Embryonic facial prominence (tissue), 1 donor: ENCODE measurements at regions not wholly inside any gene's neighbourhood (a gene's known extent, or its start where the extent isn't known, plus 50 kb on each side); places are given as distances from the start of the nearest gene placed in this dataset.
A peak's percentile ranks its signal among the peaks of the same experiment; 100 is the strongest.
"Not testable (repeated sequence)": the region's sequence is repeated elsewhere in the genome, so short reads cannot be mapped to it uniquely, and the experiment has no call there.

Source experiments
- DNase-seq: peaks from one replicate; pipeline ENCODE4 v3.0.0-alpha.2; 2016; ENCODE audit errors: extremely low spot score

DNA sequence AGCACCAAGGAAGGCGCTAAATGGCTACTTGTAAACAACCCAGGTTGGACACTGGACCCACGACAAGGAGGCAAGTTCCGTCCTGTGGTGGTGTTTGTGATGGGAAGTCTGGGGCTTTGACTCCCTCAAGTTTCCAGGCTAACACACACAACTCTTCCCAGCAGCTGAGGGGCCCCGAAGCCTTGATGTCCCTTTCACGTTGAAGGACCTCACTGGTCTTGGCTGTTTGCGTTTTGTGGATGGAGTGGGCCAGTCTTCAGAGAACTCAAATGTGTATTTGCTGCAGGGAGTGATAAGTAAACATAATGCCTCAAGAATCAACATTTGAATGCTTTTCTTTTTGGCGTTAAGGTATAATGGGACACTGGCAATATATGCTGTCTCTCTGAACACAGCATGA lies 199.2 kb downstream of the TM9SF2 start:
- DNase-seq = no peak

DNA sequence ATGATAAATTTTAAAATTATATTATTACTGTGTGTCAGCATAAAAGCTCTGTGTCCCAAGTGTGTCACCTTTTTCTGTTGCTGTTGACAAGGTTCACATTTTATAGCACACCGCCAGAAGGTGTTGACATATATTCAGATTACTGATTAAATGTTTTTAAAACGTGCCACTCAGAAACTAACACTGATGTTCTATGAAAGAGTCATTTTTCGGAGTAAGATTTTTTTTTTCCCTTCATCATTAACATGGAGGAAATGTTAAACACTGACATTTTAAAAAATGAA lies 197.5 kb downstream of the TM9SF2 start:
- no peak for DNase-seq

DNA sequence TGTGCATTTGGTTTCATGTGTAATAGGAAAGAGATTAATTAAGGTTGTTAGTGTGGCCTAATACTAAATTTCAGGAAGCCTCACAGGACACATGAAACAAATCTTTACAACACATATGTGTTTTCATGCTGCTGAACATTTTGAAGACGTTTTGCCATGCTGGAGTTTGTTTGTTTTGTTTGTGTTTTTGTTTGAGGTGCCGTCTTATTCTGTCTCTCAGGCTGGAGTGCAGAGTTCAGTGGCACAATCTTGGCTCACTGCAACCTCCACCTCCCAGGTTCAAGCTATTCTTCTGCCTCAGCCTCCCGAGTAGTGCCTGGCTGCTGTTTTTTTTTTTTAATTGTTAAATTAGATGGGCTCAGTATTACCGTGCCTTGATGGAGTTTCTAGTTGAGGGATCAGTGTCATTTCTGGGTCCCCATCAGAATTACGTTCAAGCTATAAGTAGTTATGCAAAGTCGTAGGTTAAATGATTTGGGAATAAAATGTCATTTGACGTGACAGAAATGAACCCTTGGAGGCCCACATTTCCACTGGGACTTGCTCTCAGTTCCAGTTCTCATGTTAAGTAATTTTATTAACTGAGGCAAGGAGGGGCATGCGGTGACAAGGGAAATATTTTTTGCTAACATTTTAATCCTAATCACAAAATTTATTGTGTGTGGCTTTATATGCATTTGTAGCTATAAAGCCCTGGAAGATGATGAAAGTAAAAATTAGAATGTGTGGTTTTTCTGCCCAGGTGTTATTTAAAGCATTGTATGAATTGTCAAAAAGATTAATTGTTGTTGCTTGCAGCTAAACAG lies 196.9 kb downstream of the TM9SF2 start:
- DNase-seq = no peak

DNA sequence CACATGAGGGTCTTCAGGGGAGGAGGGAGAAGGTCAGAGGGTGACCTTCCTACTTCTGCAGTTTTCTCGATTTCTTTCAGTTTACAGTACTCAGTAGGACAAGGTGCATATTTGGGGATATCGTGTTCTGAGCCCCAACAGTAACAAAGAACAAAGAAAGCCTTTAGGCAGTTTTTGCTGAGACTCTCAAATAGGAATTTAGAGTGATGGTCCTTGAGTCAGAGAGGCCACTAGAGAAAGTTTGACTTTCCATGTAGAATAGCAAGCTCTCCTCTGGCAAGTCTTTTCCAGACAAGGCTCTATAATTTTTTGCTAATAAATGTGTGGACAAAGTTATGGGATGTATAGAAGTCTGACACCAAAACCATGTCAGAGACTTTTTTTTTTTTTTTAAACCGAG lies 194.6 kb downstream of the TM9SF2 start:
- no peak for DNase-seq

DNA sequence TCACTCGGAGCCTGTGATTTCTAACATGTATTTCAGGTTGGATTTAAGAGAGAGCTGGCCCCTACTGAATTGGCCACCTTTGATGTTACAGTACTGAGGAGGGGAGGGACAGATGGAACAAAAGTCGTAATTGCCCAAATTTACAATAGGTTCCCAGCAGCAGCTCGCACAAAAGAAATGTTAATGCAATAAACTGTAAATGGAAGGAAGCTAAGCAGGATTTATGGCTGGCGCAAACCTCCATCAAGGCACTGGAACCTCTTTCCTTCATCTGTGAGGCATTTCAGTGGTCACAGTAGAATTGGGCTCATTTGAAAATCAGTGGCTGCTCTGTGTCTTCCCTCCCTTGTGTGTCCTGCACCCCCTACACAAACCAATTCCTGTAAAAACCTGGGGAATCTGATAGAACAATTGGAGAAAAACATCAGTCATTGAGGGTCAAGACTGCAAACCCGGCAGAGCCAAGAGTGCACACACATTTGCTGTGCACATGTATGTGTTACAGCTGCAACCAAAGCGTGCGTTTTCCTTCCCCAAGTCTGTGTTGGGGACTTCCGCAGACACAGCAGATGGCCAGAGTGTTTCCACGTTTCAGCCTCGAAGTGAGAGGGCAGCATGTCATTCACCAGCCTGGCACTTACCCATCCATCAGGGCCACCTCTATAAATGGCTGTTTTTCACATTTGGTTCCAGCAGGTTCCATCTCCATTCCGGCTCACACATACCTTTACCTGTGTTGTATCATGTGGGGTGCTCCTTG lies 192.8 kb downstream of the TM9SF2 start:
- no peak for DNase-seq

DNA sequence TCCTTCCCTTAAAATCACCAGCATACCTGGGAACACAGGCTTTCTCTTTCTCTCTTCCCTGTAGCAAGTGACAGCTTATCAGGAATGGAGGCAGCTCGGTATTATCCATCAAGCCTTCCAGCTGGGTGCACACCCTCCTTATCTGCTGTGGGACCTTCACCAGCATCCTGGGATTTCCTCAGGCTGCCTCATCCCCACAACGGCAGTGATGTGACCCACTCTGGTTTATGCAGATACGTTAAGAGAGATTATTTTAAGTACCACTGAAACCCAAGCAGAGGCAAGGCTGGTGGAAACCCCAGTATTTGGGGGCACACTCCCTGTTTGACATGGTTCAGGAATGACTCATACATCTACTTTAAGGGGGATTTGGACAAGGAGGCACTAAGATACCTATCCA lies 192.1 kb downstream of the TM9SF2 start:
- DNase-seq = no peak

DNA sequence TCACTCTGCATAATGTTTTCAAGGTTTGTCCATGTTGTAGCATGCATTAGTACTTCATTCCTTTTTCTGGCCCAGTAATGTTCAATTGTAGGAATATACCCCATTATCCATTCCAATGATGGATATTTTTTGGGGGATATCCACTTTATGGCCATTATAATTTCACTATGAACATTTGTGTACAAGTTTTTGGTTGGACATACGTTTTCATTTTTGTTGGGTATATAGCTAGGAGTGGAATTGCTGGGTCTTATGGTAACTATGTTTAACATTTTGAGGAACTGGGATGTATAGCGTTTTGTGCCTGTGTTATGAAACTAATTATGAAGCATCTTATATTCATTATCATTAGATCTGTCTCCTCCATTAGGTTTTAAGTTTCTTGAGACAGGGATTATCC lies 191.6 kb downstream of the TM9SF2 start:
- no peak for DNase-seq

DNA sequence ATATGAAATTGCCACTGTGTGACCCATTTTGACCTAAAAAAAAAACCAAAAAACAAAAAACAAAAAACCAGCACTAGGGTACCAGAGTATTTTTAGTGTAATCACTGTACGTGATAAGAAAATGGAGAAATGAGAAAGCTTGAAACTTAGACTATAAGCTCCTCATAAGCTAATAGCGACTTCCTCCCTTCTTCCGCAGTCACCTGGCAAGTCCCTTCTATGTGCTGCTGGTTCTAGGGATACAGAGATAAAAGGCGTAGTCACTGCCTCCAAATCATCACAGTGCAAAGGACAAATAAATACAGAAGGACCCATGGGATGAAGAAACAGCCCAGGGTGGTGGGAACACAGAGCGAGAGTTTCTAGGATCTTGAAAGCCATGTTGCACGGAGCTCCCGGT lies 190.3 kb downstream of the TM9SF2 start:
- DNase-seq = no peak

DNA sequence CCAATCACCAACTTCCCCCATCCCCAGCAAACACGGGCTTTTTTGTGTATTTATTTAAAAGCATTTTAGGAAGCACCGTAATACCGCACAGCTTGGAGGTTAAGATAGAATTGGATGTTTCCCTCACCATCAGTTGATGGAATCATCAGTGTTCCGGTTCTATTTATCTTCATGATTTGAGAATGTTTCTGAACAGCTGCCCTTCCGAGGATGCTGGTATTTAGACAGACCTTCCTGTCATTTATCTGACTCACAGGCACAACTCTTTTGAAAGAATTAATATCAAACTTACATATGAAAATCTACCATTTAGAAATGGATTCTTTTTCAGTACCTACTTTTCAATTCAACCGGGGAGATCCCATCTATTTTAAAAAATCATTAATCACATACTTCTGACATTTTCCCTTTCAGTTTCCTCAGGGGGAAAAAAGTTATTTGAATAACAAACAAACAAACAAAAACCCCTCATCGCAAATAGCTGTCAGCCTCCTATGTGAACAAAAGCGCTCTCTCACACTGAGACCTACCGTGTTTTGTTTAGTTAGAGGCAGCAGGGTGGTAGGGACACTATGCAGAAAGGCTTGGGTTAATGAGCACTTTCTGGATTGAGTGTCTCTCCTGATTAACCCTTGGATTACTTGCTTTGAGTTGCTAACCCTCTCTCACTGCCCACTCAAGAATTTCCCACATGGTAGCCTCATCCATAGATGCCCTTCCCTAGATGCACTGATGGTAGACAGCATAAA lies 189.3 kb downstream of the TM9SF2 start:
- DNase-seq = no peak

DNA sequence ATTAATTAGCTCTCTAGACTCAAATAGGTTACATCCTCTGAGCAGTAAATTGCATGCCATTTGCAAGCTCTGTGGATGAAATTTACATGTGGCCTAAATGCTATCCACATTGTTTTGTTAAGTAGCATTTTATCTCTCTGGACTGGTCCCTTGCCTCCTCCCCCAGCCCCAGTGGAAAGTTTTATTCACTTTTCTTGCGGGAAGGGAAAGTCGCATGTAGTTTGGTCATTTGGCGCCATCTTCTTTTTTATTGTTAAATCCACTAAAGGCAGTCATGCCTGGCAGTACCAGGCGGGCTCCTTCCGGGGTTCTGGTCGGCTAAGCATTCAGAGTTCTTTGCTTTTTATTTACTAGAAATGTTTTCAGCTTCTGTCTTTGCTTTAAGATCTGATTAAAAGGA lies 188.7 kb downstream of the TM9SF2 start:
- DNase-seq = no peak

DNA sequence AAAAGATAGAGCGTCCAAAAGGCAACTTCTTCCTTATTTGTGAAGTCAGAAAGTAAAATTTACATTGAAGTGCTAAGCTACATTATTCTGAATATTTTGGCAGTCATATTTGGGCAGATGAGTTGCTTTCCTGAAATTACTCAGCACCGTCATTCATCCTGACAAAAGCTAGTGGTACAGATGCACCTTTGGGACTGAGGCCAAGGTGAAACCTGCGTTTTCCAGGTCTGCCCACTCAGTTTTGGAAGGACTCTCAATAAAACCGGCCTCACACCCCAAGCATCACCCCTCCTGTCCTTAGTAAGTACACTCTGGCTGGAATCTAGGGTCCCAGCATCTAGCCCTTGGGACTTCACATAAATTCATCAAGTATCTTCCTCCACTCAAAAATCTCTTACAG lies 187.5 kb downstream of the TM9SF2 start:
- no peak for DNase-seq

DNA sequence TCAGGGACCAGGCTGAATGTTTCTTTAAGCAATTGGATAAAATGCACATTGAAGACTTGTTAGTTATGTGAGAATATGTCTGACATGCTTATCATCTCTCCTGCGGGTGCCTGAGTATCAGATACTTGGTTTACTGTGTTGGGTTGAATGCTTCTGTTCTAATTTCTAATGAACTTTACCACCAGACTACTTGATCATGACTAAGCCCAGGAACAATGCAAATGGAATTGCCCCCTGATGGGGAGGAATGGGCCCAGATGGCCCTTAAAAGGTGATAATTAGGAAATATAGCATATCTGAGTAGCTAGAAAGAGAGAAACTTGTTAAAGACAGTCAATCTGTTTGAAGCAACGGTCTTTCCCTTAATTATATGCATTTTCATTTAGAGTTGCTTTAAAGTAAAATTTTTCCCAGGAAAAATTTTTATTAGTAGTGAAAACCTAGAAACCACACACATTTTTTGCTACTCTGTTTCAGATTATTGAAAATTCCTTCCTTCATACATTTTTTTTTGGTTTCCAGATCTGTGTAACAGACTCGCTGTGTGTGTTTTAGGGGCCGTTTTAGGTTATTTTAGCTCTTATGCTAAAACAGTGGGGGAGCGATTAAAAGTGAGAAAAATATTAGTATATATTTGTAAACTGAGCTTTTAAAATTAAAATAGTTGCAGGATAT lies 186.6 kb downstream of the TM9SF2 start:
- DNase-seq = peak; percentile 45

DNA sequence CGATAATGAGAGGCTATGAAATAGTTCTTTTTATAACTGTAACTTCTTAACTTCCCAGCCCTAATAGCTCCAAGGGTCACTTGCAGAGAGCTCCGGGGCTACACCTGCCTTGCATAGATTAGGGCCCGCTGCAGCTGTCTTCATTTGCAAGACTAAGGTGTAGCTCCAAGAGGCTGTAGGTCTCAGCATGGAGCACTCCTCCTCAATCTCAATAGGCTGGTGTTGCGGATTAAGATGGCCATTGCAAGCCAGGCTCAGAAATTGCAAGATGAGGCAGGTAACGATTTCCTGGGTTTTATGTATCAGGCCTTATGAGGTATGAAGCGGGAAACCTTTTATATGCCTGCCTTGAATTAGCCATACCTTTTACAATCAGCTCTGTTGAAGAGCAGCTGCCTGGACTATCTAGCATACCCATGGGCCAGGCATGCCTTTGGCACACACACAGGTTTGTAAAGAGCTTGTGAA lies 185.7 kb downstream of the TM9SF2 start:
- DNase-seq = no peak

DNA sequence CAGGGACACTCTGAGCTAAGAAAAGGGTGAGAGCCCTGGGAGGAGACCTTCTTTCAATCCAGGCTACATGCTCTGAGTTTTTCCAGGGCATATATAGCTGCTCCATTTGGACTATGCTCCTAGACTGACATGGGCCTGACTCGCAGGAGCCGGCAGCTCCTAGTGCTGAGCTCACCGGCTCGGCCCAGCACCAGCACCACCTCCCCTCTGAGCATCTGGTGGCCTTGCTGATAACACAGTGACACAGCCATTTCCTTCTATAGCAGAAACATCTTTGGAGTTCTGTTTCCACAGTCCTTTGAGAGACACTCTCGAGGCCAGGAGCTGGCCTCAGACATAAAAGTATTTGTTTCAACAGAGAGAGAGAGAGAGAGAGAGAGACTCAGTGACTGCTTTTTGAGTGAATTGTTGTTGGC lies 184.9 kb downstream of the TM9SF2 start:
- DNase-seq = no peak

DNA sequence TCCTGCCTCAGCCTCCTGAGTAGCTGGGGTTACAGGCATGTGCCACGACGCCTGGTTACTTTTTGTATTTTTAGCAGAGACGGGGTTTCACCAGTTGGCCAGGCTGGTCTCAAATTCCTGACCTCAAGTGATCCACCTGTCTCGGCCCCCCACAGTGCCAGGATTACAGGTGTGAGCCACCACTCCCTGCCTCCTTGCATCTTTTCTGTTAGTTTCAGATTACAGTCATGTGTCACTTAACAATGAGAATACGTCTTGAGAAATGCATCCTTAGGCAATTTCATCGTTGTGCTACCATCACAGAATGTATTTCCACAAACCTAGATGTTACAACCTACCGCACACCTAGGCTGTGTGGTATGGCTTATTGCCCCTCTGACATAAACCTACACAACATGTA lies 180.4 kb downstream of the TM9SF2 start:
- DNase-seq = no peak

DNA sequence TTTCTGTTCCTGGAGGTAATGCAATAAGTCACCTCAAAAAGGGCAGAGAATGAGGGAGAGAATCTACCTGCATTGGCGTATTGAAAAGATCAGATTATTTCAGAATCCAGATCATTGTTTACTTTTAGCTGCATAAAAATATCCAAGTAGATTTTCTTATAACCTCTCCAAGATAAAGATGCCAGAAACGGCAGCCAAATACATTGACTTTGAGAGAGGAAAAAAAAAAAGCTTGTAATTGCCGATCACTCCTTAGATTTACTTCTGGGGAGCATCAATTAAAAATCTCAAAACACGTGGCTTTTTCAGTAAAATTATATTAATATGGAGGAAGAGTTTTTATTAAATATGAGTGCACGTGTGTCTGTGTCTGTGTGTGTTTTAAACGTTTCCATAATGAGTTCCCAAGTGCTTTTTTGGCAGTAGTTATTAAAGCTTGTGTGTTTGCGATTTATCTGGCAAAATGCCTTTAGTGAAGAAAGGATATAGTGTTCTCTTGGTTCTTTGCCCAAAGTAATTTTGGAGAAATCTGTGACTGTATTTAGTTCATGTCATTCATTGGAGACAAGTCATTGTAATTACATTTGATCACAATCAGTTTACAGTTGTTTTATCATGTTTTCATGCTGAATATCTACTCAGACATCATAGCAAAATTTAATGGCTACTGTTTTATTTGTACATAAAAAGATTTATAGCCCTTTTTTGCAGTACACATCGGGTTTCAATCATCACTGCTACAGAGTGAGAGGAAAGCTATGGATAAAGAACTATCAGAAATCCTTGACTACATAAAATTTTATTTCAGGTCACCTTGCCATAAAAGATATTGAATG lies 176.1 kb downstream of the TM9SF2 start:
- peak; percentile 49 for DNase-seq

DNA sequence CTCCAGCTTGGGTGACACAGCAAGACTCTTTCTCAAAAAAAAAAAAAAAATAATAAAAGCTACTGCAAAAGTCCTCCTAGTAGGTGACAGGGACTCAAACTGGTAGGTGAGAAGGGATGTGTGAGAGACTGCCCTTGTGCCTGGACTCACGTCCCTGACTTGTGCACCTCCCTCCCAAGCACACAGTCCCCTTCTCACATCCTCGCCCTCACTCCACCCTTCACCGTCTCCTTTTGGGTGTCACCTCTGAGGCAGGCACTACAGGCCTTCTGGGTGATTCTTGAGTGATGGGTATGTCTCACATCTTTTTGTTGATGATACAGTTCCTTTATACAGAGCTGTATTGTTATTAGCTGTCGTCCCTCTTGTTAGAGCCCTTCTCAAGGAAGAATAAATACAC lies 170.5 kb downstream of the TM9SF2 start:
- DNase-seq = no peak

DNA sequence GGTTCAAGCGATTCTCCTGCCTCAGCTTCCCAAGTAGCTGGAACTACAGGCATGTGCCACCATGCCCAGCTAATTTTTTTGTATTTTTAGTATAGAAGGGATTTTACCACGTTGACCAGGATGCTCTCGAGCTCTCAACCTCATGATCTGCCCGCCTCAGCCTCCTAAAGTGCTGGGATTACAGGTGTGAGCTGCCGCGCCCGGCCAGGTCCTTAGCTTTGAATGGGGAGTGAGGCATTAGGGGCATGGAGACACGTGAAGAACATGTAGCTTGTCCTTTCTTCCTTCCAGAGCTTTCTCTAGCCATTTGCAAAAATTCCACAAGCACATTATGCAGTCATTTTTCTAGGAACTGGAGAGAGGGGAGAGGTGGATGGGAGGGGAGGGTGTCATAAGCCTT lies 167.8 kb downstream of the TM9SF2 start:
- not testable (repeated sequence) for DNase-seq

DNA sequence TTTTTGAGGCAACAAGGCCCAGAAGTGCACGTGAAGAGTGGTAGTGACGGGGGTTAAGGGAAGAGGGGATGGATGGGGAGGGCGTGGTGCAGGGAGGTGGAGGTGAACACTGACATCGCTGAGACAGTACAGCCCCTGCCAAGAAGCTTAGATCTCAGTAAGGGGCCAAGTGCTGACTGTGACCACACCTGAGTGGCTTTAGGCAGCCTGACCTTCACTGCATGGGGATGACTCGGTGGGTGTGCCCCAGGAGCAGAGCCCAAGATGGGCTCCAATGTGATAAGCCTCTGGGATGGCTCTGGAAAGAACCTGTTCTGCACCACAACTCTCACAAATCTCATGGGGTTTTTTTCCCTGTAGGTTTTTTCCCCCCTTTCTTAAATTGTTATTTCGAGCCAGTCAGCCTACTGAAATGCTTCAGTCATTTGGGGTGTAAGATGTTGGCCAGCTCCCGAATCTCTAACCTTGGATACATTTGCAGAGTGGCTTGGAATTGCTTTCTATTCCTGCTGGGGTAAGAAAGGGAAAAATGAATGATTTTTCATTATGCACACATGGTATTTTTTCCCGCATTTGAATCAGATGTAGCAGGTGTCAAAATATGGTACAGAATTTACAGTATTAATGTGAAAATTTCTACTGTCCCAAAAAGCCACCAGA lies 165.0 kb downstream of the TM9SF2 start:
- no peak for DNase-seq

DNA sequence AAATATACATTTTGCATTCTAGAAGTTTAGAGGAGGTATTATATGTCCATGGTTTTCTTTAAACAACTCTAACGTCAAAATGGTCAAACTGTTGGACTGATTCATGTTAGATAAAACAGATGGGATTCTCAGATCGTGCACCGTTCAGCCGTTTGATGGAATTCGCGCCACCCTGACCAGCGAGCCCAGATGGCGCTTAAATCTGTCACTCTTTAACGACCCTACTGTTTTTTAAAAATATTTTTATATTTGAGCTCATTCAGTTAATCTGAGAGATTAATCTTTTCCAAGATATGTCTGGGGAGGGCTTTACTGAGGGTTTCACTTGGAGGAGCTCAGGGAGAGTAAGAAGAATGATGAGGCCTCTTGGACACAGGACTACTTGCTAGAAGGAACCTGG lies 164.4 kb downstream of the TM9SF2 start:
- DNase-seq = no peak

DNA sequence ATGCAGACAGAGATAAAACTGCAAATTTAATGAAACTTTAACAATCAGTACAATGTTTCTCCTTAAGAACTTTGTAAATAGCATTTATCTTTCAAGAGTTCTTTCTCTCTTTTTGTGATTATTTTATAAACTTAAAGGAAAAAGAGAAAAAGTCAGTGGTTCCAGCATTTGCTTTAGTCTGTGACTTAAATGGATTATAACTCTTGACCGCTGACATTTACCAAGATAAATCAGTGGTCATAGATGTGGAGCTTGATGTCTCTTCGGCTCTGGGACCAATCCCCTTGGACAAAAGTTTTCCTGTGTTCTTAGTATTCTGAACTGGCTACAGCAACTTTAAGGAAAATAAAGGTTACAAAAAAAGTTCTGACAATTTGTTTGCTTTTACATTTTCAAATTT lies 162.6 kb downstream of the TM9SF2 start:
- no peak for DNase-seq
